IMR-90 (cell line): ENCODE measurements at regions not wholly inside any gene's neighbourhood (a gene's known extent, or its start where the extent isn't known, plus 50 kb on each side); places are given as distances from the start of the nearest gene placed in this dataset.

Experiments used
- ATAC-seq: fragments of 200-7000 bp; cut with Tn5 transposase; 2 replicates; pipeline ENCODE4 v1.9.1; 2020; ENCODE audit warnings: low read depth, mild to moderate bottlenecking, moderate library complexity
- BruUV-seq: library from RNA; stranded (reverse); fragments of 400-500 nt; replicated peaks from 2 replicates; lab custom pipeline; 2021; lab: Mats Ljungman, UMichigan
- CTCF ChIA-PET: fragments of 300-600 bp; formaldehyde crosslinking; extraction: SDS; loops from one replicate; lab custom pipeline; 2021; ENCODE audit warnings: antibody characterized with exemption; lab: Yijun Ruan, JAX
- POLR2A ChIA-PET: fragments of 300-600 bp; sonication (Branson Sonifier 250); formaldehyde crosslinking; loops from one replicate; lab custom pipeline; 2022; ENCODE audit warnings: antibody characterized with exemption; ENCODE audit not compliant: unreplicated experiment; lab: Charles Lee
- DNase-seq: peaks from one replicate; pipeline ENCODE4 v3.0.0; 2013
- H2AFZ ChIP-seq: replicated peaks from 2 replicates; pipeline ENCODE3; 2013; ENCODE audit warnings: low read length, mild to moderate bottlenecking; ENCODE audit not compliant: poor library complexity
- H2AK5ac ChIP-seq: 2 replicates; pipeline ENCODE4 v1.6.1; 2013; ENCODE audit warnings: low read depth, low read length, inconsistent platforms
- H2AK9ac ChIP-seq: replicated peaks from 2 replicates; pipeline ENCODE3; 2013; ENCODE audit warnings: mild to moderate bottlenecking, low read depth, low read length, moderate library complexity; ENCODE audit not compliant: poor library complexity
- H2BK120ac ChIP-seq: 2 replicates; pipeline ENCODE4 v1.6.1; 2013; ENCODE audit warnings: low read depth, low read length, inconsistent platforms
- H2BK15ac ChIP-seq: 3 replicates; pipeline ENCODE4 v1.6.1; 2013; ENCODE audit warnings: low read depth, low read length, inconsistent platforms
- H2BK20ac ChIP-seq: 2 replicates; pipeline ENCODE4 v1.6.1; 2013; ENCODE audit warnings: low read depth, mild to moderate bottlenecking, inconsistent platforms, low read length, moderate library complexity
- H2BK5ac ChIP-seq: 2 replicates; pipeline ENCODE4 v1.6.1; 2013; ENCODE audit warnings: mild to moderate bottlenecking, low read depth, low read length, inconsistent platforms; ENCODE audit not compliant: poor library complexity, severe bottlenecking
- H3K14ac ChIP-seq: replicated peaks from 2 replicates; pipeline ENCODE4 v1.6.1; 2013; ENCODE audit warnings: low read depth, low read length, inconsistent platforms
- H3K18ac ChIP-seq: 2 replicates; pipeline ENCODE4 v1.6.1; 2013; ENCODE audit warnings: low read depth, low read length, control low read depth
- H3K23ac ChIP-seq: 2 replicates; pipeline ENCODE4 v1.6.1; 2013; ENCODE audit warnings: low read depth, low read length, inconsistent platforms
- H3K27ac ChIP-seq: 2 replicates; pipeline ENCODE4 v1.5.1; 2013; ENCODE audit warnings: mild to moderate bottlenecking, control low read depth, low read length; ENCODE audit not compliant: insufficient read depth
- H3K27me3 ChIP-seq: 2 replicates; pipeline ENCODE4 v1.6.1; 2013; ENCODE audit warnings: low read length; ENCODE audit not compliant: control insufficient read depth, insufficient read depth
- H3K36me3 ChIP-seq: 2 replicates; pipeline ENCODE4 v1.6.1; 2013; ENCODE audit warnings: low read length, mixed read lengths; ENCODE audit not compliant: control insufficient read depth, insufficient read depth
- H3K4ac ChIP-seq: 2 replicates; pipeline ENCODE4 v1.6.1; 2013; ENCODE audit warnings: low read depth, low read length, inconsistent platforms
- H3K4me1 ChIP-seq: 2 replicates; pipeline ENCODE4 v1.6.1; 2013; ENCODE audit warnings: low read length, mixed read lengths; ENCODE audit not compliant: control insufficient read depth, insufficient read depth
- H3K4me2 ChIP-seq: 2 replicates; pipeline ENCODE4 v1.6.1; 2013; ENCODE audit warnings: low read depth, mild to moderate bottlenecking, control low read depth, low read length, moderate library complexity
- H3K4me3 ChIP-seq: 2 replicates; pipeline ENCODE4 v1.5.1; 2013; ENCODE audit warnings: low read depth, mild to moderate bottlenecking, control low read depth, low read length, moderate library complexity; ENCODE audit not compliant: insufficient read depth
- H3K56ac ChIP-seq: 2 replicates; pipeline ENCODE4 v1.6.1; 2013; ENCODE audit warnings: low read length, inconsistent platforms; ENCODE audit not compliant: insufficient read depth; ENCODE audit errors: extremely low read depth
- H3K79me1 ChIP-seq, 2 experiments: 2 replicates each; pipeline ENCODE4 v1.6.1; 2013; ENCODE audit warnings: low read length in 2 of 2, inconsistent platforms in 1 of 2, low read depth in 1 of 2
- H3K9ac ChIP-seq: 2 replicates; pipeline ENCODE4 v1.6.1; 2013; ENCODE audit warnings: low read depth, low read length, control low read depth
- H3K9me1 ChIP-seq: 2 replicates; pipeline ENCODE4 v1.6.1; 2013; ENCODE audit warnings: low read length, inconsistent platforms; ENCODE audit not compliant: insufficient read depth
- H3K9me3 ChIP-seq: 2 replicates; pipeline ENCODE4 v1.6.1; 2013; ENCODE audit warnings: low read length; ENCODE audit not compliant: control insufficient read depth, insufficient read depth
- H4K20me1 ChIP-seq: 2 replicates; pipeline ENCODE4 v1.6.1; 2013; ENCODE audit warnings: low read length, inconsistent platforms; ENCODE audit not compliant: insufficient read depth
- H4K5ac ChIP-seq: 2 replicates; pipeline ENCODE4 v1.6.1; 2013; ENCODE audit warnings: mild to moderate bottlenecking, low read depth, low read length, control low read depth
- H4K8ac ChIP-seq, 2 experiments: 2 replicates each; pipeline ENCODE4 v1.6.1; 2013; ENCODE audit warnings: low read depth in 2 of 2, low read length in 2 of 2, control low read depth in 1 of 2, inconsistent platforms in 1 of 2
- H4K91ac ChIP-seq: 2 replicates; pipeline ENCODE4 v1.6.1; 2013; ENCODE audit warnings: low read depth, low read length, inconsistent platforms; ENCODE audit not compliant: insufficient read depth
- FOS ChIP-seq: fragments of 150-350 bp; IDR thresholded peaks from 2 replicates; pipeline ENCODE4 v1.6.1; 2016; ENCODE audit warnings: low read depth, low read length
- MAZ ChIP-seq: IDR thresholded peaks from 2 replicates; pipeline ENCODE4 v1.6.1; 2012; ENCODE audit warnings: low read depth, mild to moderate bottlenecking, low read length, improper control_type of control experiment, moderate library complexity, borderline replicate concordance
- POLR2A ChIP-seq: IDR thresholded peaks from 2 replicates; pipeline ENCODE4 v1.6.1; 2012; ENCODE audit warnings: mild to moderate bottlenecking, low read depth, low read length
- RCOR1 ChIP-seq: IDR thresholded peaks from 2 replicates; pipeline ENCODE4 v1.6.1; 2012; ENCODE audit warnings: mild to moderate bottlenecking, low read length, improper control_type of control experiment; ENCODE audit not compliant: insufficient replicate concordance
- RFX5 ChIP-seq: IDR thresholded peaks from 2 replicates; pipeline ENCODE4 v1.8.0; 2012; ENCODE audit warnings: low read depth, mild to moderate bottlenecking, low read length, moderate library complexity
- SMC3 ChIP-seq: fragments of 150-350 bp; IDR thresholded peaks from 2 replicates; pipeline ENCODE4 v1.6.1; 2016; ENCODE audit warnings: low read depth, mild to moderate bottlenecking, antibody characterized with exemption, low read length, moderate library complexity
- USF2 ChIP-seq: fragments of 150-350 bp; IDR thresholded peaks from 2 replicates; pipeline ENCODE4 v1.6.1; 2017; ENCODE audit warnings: mild to moderate bottlenecking, antibody characterized with exemption, low read length, low read depth
- WGBS, 2 experiments: methylation state at CpG; one replicate each; pipeline versions ENCODE4 v1.1.5 to v1.1.7; 2013; ENCODE audit warnings: missing lambda C conversion rate in 2 of 2; ENCODE audit not compliant: insufficient read length in 1 of 2; ENCODE audit errors: extremely low coverage in 2 of 2; 5-methylcytosine and 5-hydroxymethylcytosine counted together
- dilution Hi-C: fragments of 300-500 bp; cut with HindIII; formaldehyde crosslinking; loops from one replicate; pipeline ENCODE4 v1.14.3; 2018; ENCODE audit warnings: low sequenced_read_pairs; ENCODE audit not compliant: unreplicated experiment
- in situ Hi-C: fragments of 300-500 bp; cut with MboI; formaldehyde crosslinking; loops from 3 replicates; pipeline ENCODE4 v1.14.3; 2019; ENCODE audit warnings: low sequenced_read_pairs, inconsistent platforms, mixed read lengths
- intact Hi-C: fragments of 100-400 bp; cut with micrococcal nuclease; formaldehyde crosslinking; loops from 2 replicates; pipeline ENCODE4 v1.10.0; 2022

DNA sequence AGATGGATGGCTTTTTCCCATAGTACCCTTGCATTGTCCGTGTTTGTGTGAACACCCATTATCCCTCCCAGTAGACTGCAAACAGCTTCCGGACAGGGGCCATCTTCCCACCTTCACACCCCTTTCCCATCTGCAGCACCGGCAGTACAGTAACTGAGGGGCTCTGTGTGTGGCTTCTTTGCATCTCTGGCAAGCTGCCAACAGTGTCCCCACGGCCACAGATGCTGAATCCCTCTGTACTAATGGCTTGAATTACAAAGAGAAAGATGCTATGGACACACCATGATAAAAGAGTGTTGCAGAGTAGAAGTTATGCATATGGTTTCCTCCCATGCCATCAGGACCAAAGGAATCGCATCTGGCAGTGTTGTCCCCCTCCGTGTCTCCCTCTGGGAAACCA, 101.1 kb upstream of the CDYL start:
- Histone ChIP-seq H3K23ac (no peak overlapping the region; the same call in 1 of the 2 replicates), H3K27ac (no peak overlapping the region), H3K9ac (no peak overlapping the region), H2AFZ (no peak overlapping the region), H3K36me3 (no peaks in the 10 kb centered on the region), H3K4me2 (no peak overlapping the region), H2BK5ac (no peak overlapping the region), H3K27me3 (peaks cover 2% of the 10 kb centered on the region), H4K20me1 (no peaks in the 10 kb centered on the region), H2BK15ac (no peak overlapping the region), H2BK120ac (no peak overlapping the region), H2AK9ac (no peak overlapping the region), H3K4me3 (no peak overlapping the region), H3K56ac (no peak overlapping the region), H4K91ac (no peak overlapping the region), H3K9me3 (no peaks in the 10 kb centered on the region), H2BK20ac (no peak overlapping the region), H3K9me1 (no peaks in the 10 kb centered on the region), H3K4me1 (peaks cover 7% of the 10 kb centered on the region; the same call in 1 of the 2 replicates), H4K8ac (no peak overlapping the region), H4K5ac (no peak overlapping the region), H3K79me1 (no peaks in the 10 kb centered on the region), H3K18ac (no peak overlapping the region), H2AK5ac (no peak overlapping the region), H3K4ac (no peak overlapping the region), H3K14ac (no peak overlapping the region)
- BruUV-seq: no TSS peak
- ATAC-seq (no peak), DNase-seq (no peak)
- in situ Hi-C loops: no loop called here
- ChIA-PET POLR2A (no interaction called here), CTCF (no interaction called here)
- intact Hi-C loops: no loop called here
- TF ChIP-seq USF2: no peak
- TF ChIP-seq MAZ: no peak
- no peak for TF ChIP-seq RFX5
- TF ChIP-seq RCOR1: no peak
- no peak for TF ChIP-seq SMC3
- no peak for TF ChIP-seq POLR2A
- no peak for TF ChIP-seq FOS
- no CpG with 5 or more reads among the region's 6 CpGs for WGBS, 2 experiments
- dilution Hi-C loops: no loop called here
